Endothelial cell of umbilical vein (primary cell): ENCODE measurements at regions not wholly inside any gene's neighbourhood (a gene's known extent, or its start where the extent isn't known, plus 50 kb on each side); places are given as distances from the start of the nearest gene placed in this dataset.

Source experiments
- BruUV-seq: library from RNA; stranded (reverse); fragments of 400-500 nt; replicated peaks from 2 replicates; lab custom pipeline; 2021; lab: Mats Ljungman, UMichigan
- CTCF ChIA-PET: fragments of 300-600, 350-600 bp; sonication (Branson Sonifier 250); formaldehyde crosslinking; loops from one replicate; lab custom pipeline; 2021; ENCODE audit warnings: antibody characterized with exemption, inconsistent platforms; lab: Charles Lee
- POLR2A ChIA-PET: fragments of 300-600, 350-600 bp; sonication (Branson Sonifier 250); formaldehyde crosslinking; loops from one replicate; lab custom pipeline; 2021; ENCODE audit warnings: antibody characterized with exemption, inconsistent platforms; lab: Charles Lee
- DNase-seq: peaks from one replicate; pipeline ENCODE4 v3.0.0-alpha.2; 2011; ENCODE audit warnings: low read depth, low spot score
- FAIRE-seq: peaks from 2 replicates; lab custom pipeline; 2011; peaks lifted over from hg19 to GRCh38; lab: Jason Lieb, UNC
- H2AFZ ChIP-seq: 2 replicates; pipeline ENCODE4 v1.6.0; 2012; ENCODE audit warnings: low read depth, low read length, control low read depth, inconsistent platforms
- H3K27ac ChIP-seq: 2 replicates; pipeline ENCODE4 v1.5.1; 2011; ENCODE audit warnings: low read depth, mild to moderate bottlenecking, control low read depth, low read length, moderate library complexity; ENCODE audit not compliant: insufficient read depth
- H3K27me3 ChIP-seq, 2 experiments: 2 replicates each; pipeline versions ENCODE4 v1.6.0 to v1.6.1; 2011; ENCODE audit warnings: low read length in 2 of 2, mixed read lengths in 1 of 2; ENCODE audit not compliant: control insufficient read depth in 2 of 2, insufficient read depth in 2 of 2
- H3K36me3 ChIP-seq, 2 experiments: 2 replicates in 1 of 2; 3 replicates in 1 of 2; pipeline ENCODE4 v1.5.1; 2011; ENCODE audit warnings: low read length in 2 of 2, mild to moderate bottlenecking in 1 of 2, moderate library complexity in 1 of 2; ENCODE audit not compliant: control insufficient read depth in 2 of 2, insufficient read depth in 2 of 2; ENCODE audit errors: extremely low read depth in 1 of 2
- H3K4me1 ChIP-seq: 3 replicates; pipeline ENCODE4 v1.5.1; 2011; ENCODE audit warnings: mild to moderate bottlenecking, low read length; ENCODE audit not compliant: control insufficient read depth, insufficient read depth; ENCODE audit errors: extremely low read depth
- H3K4me2 ChIP-seq: 2 replicates; pipeline ENCODE4 v1.6.1; 2011; ENCODE audit warnings: low read length, control low read depth, mixed read lengths; ENCODE audit not compliant: insufficient read depth
- H3K4me3 ChIP-seq, 3 experiments: fragments of 200-600 bp in 1 of 3; sonication (generic), shearing (Covaris generic) in 1 of 3; replicated peaks in 1 of 3; 2 replicates each; pipeline ENCODE4 v1.5.1; 2011 to 2016; ENCODE audit warnings: control low read depth in 3 of 3, low read length in 3 of 3, mild to moderate bottlenecking in 2 of 3, inconsistent platforms in 1 of 3, low read depth in 1 of 3, moderate library complexity in 1 of 3; ENCODE audit not compliant: insufficient read depth in 1 of 3
- H3K79me2 ChIP-seq: 2 replicates; pipeline ENCODE4 v1.6.0; 2012; ENCODE audit warnings: low read length, inconsistent platforms; ENCODE audit not compliant: control insufficient read depth, insufficient read depth
- H3K9ac ChIP-seq: replicated peaks from 2 replicates; pipeline ENCODE3; 2011; ENCODE audit warnings: low read length, control low read depth; ENCODE audit not compliant: insufficient read depth; ENCODE audit errors: extremely low read depth
- H3K9me1 ChIP-seq: replicated peaks from 3 replicates; pipeline ENCODE4 v1.6.0; 2011; ENCODE audit warnings: mild to moderate bottlenecking, low read length; ENCODE audit not compliant: control insufficient read depth, insufficient read depth; ENCODE audit errors: extremely low read depth
- H3K9me3 ChIP-seq: replicated peaks from 2 replicates; pipeline ENCODE4 v1.5.1; 2012; ENCODE audit warnings: low read length, inconsistent platforms; ENCODE audit not compliant: control insufficient read depth, insufficient read depth
- H4K20me1 ChIP-seq: replicated peaks from 2 replicates; pipeline ENCODE3; 2011; ENCODE audit warnings: mild to moderate bottlenecking, low read length; ENCODE audit not compliant: control insufficient read depth, insufficient read depth; ENCODE audit errors: extremely low read depth
- CTCF ChIP-seq, 2 donors: IDR thresholded peaks; 1 replicate in 1 of 2; 2 replicates in 1 of 2; pipeline ENCODE4 v1.5.1; 2011; ENCODE audit warnings: low read length in 2 of 2, mild to moderate bottlenecking in 2 of 2, moderate library complexity in 2 of 2, control low read depth in 1 of 2, inconsistent platforms in 1 of 2, low read depth in 1 of 2; ENCODE audit not compliant: insufficient read depth in 1 of 2; ENCODE audit errors: extremely low read depth in 1 of 2
- FOS ChIP-seq: IDR thresholded peaks from 2 replicates; pipeline ENCODE4 v1.6.1; 2011; ENCODE audit warnings: mild to moderate bottlenecking, low read length, moderate library complexity, borderline replicate concordance; ENCODE audit not compliant: insufficient read depth
- GATA2 ChIP-seq: IDR thresholded peaks from 2 replicates; pipeline ENCODE4 v1.7.0; 2011; ENCODE audit warnings: low read depth, mild to moderate bottlenecking, moderate library complexity, mixed read lengths, low read length; ENCODE audit not compliant: insufficient read length, insufficient read depth
- JUN ChIP-seq: IDR thresholded peaks from 2 replicates; pipeline ENCODE4 v1.6.1; 2011; ENCODE audit warnings: borderline replicate concordance, low read depth; ENCODE audit not compliant: insufficient read length, insufficient read depth
- MYC ChIP-seq: IDR thresholded peaks from one replicate; pipeline ENCODE4 v1.6.1; 2011; ENCODE audit warnings: mild to moderate bottlenecking, low read depth, low read length
- POLR2A ChIP-seq: IDR thresholded peaks from 2 replicates; pipeline ENCODE4 v1.6.1; 2012; ENCODE audit warnings: low read depth, mild to moderate bottlenecking, control low read depth, low read length
- dilution Hi-C: fragments of 300-500 bp; cut with MboI; formaldehyde crosslinking; loops from one replicate; pipeline ENCODE4 v1.15.0; 2019; ENCODE audit warnings: low sequenced_read_pairs; ENCODE audit not compliant: extremely low pct_ligation_motif_present
- intact Hi-C: fragments of 100-400 bp; cut with micrococcal nuclease; formaldehyde crosslinking; loops from one replicate; pipeline ENCODE4 v1.10.0; 2022

GRCh38 chr10:109358325-109358724, 565.0 kb downstream of the XPNPEP1 start:
- no peaks in the 10 kb centered on the region for H4K20me1 ChIP-seq
- no peaks in the 10 kb centered on the region for H3K4me1 ChIP-seq
- dilution Hi-C loops: no loop called here
- TF ChIP-seq POLR2A (no peak), GATA2 (no peak), JUN (no peak), FOS (no peak)
- peaks cover 5% of the 10 kb centered on the region for H3K9me3 ChIP-seq
- ChIA-PET CTCF (no interaction called here), POLR2A (no interaction called here)
- H2AFZ ChIP-seq: no peak overlapping the region
- DNase-seq (no peak), FAIRE-seq (no peak)
- intact Hi-C loops: no loop called here
- H3K36me3 ChIP-seq: no peaks in the 10 kb centered on the region
- no peak overlapping the region for H3K27ac ChIP-seq
- no peaks in the 10 kb centered on the region for H3K27me3 ChIP-seq
- no peak overlapping the region for H3K4me2 ChIP-seq
- no peaks in the 10 kb centered on the region for H3K9me1 ChIP-seq
- H3K79me2 ChIP-seq: no peaks in the 10 kb centered on the region
- H3K9ac ChIP-seq: no peak overlapping the region
- no peak overlapping the region for H3K4me3 ChIP-seq
- no TSS peak for BruUV-seq

- H3K4me3 ChIP-seq: no peak overlapping the region
- no peak for TF ChIP-seq CTCF (IDR thresholded peaks at IDR 0.05; ENCODE audit: extremely low read depth in 1 of 2, insufficient read depth in 1 of 2, low read depth in 1 of 2, low read length in 2 of 2)
- TF ChIP-seq POLR2A: no peak
- TF ChIP-seq MYC: no peak
- POLR2A ChIA-PET: no interaction called here
- DNase-seq (no peak), FAIRE-seq (no peak)
- H2AFZ ChIP-seq: no peak overlapping the region
- H3K79me2 ChIP-seq: no peaks in the 10 kb centered on the region
- dilution Hi-C loops (no loop called here), intact Hi-C loops (no loop called here)
- no peak overlapping the region for H3K9ac ChIP-seq
- no peak overlapping the region for H3K27ac ChIP-seq
- CTCF ChIA-PET: no interaction called here
- no peaks in the 10 kb centered on the region for H3K4me1 ChIP-seq
- no peaks in the 10 kb centered on the region for H4K20me1 ChIP-seq
- H3K9me1 ChIP-seq: no peaks in the 10 kb centered on the region
- no peaks in the 10 kb centered on the region for H3K36me3 ChIP-seq
- H3K4me2 ChIP-seq: no peak overlapping the region
- H3K9me3 ChIP-seq: peaks cover 2% of the 10 kb centered on the region
- H3K27me3 ChIP-seq: no peaks in the 10 kb centered on the region
- BruUV-seq: no TSS peak
Measured at GRCh38 chr10:109348324-109348723, 575.0 kb downstream of the XPNPEP1 start.
